GM23248 (cell line): ENCODE measurements at regions not wholly inside any gene's neighbourhood (a gene's known extent, or its start where the extent isn't known, plus 50 kb on each side); places are given as distances from the start of the nearest gene placed in this dataset.

Source experiments
- DNase-seq: peaks from one replicate; pipeline ENCODE4 v3.0.0-alpha.2; 2015
- H2AFZ ChIP-seq: fragments of 200-600 bp; sonication (generic); 2 replicates; pipeline ENCODE4 v1.6.1; 2016; ENCODE audit warnings: antibody characterized with exemption
- H3F3A ChIP-seq: fragments of 200-600 bp; sonication (generic); 2 replicates; pipeline ENCODE4 v1.6.1; 2016; ENCODE audit warnings: mild to moderate bottlenecking, antibody characterized with exemption, mixed run types; ENCODE audit not compliant: insufficient read depth
- H3K27ac ChIP-seq: fragments of 200-600 bp; sonication (generic); 2 replicates; pipeline ENCODE4 v1.5.1; 2016; ENCODE audit warnings: mild to moderate bottlenecking
- H3K27me3 ChIP-seq: fragments of 200-600 bp; sonication (generic); replicated peaks from 2 replicates; pipeline ENCODE4 v1.6.1; 2016; ENCODE audit warnings: mild to moderate bottlenecking; ENCODE audit not compliant: insufficient read depth
- H3K36me3 ChIP-seq: fragments of 200-600 bp; sonication (generic); 2 replicates; pipeline ENCODE4 v1.6.1; 2016; ENCODE audit warnings: low read depth, mild to moderate bottlenecking
- H3K4me1 ChIP-seq: fragments of 200-600 bp; sonication (generic); 2 replicates; pipeline ENCODE4 v1.6.1; 2016; ENCODE audit warnings: mild to moderate bottlenecking; ENCODE audit not compliant: insufficient read depth
- H3K4me2 ChIP-seq: fragments of 200-600 bp; sonication (generic); one replicate; pipeline ENCODE4 v1.6.1; 2016; ENCODE audit warnings: mild to moderate bottlenecking; ENCODE audit not compliant: unreplicated experiment
- H3K4me3 ChIP-seq: fragments of 200-600 bp; sonication (generic); 2 replicates; pipeline ENCODE4 v1.5.1; 2016; ENCODE audit warnings: mild to moderate bottlenecking
- H3K79me2 ChIP-seq: fragments of 200-600 bp; sonication (generic); 2 replicates; pipeline ENCODE4 v1.6.1; 2016; ENCODE audit warnings: mild to moderate bottlenecking; ENCODE audit not compliant: insufficient read depth
- H3K9ac ChIP-seq: fragments of 200-600 bp; sonication (generic); 2 replicates; pipeline ENCODE4 v1.6.1; 2016; ENCODE audit warnings: mild to moderate bottlenecking
- H3K9me2 ChIP-seq: fragments of 200-600 bp; sonication (generic); 2 replicates; pipeline ENCODE4 v1.6.1; 2016; ENCODE audit warnings: mixed run types, mild to moderate bottlenecking, moderate library complexity; ENCODE audit not compliant: insufficient read depth
- H3K9me3 ChIP-seq: fragments of 200-600 bp; sonication (generic); one replicate; pipeline ENCODE4 v1.6.1; 2017; ENCODE audit warnings: low read depth
- H4K20me1 ChIP-seq: fragments of 200-600 bp; sonication (generic); 2 replicates; pipeline ENCODE4 v1.6.0; 2016; ENCODE audit not compliant: insufficient read depth
- EZH2 ChIP-seq: fragments of 200-600 bp; sonication (generic); IDR thresholded peaks from 2 replicates; pipeline ENCODE4 v1.6.1; 2018; ENCODE audit warnings: antibody characterized with exemption, mild to moderate bottlenecking; ENCODE audit not compliant: insufficient read depth, poor library complexity, severe bottlenecking
- EZH2phosphoT487 ChIP-seq: fragments of 200-600 bp; sonication (generic); IDR thresholded peaks from 2 replicates; pipeline ENCODE4 v1.6.1; 2018; ENCODE audit warnings: antibody characterized with exemption, moderate library complexity, mild to moderate bottlenecking, low read depth; ENCODE audit not compliant: insufficient read depth
- WGBS, 2 experiments: methylation state at CpG; one replicate each; pipeline ENCODE4 v1.1.6; 2015 to 2017; ENCODE audit warnings: low lambda C conversion rate in 2 of 2, low coverage in 1 of 2; ENCODE audit errors: missing lambda C conversion rate in 2 of 2; 5-methylcytosine and 5-hydroxymethylcytosine counted together
- in situ Hi-C: fragments of 300-500 bp; cut with MboI; formaldehyde crosslinking; loops from 2 replicates; pipeline ENCODE4 v1.15.0; 2020

DNA sequence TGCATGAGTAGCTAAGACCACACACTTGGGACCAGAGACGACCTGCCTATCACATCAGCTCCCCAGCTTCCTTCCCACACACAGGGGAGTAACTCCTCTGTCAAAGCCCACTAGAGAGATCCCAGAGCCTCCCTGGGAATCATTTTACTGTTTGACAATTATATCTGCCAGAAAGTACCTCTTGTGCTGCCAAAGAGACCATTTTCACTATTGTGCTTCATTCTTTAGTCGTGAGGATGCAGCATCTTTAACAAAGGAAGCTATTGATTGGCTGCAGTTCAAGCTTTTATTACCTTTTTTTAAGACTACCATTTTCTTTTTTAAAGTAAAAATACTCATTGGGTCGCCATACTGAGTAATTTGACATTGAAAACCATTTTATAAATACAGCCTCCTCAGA is 194.5 kb upstream of the RGS6 start:
- WGBS, 2 experiments = 91 to 97% methylated on average over 3 of the region's 3 CpGs
- H3K36me3 ChIP-seq = peaks cover 60% of the 10 kb centered on the region
- in situ Hi-C loops = no loop called here
- H3K4me1 ChIP-seq = peaks cover 10% of the 10 kb centered on the region
- no peak for TF ChIP-seq EZH2phosphoT487
- no peak for TF ChIP-seq EZH2
- no peaks in the 10 kb centered on the region for H3K9me2 ChIP-seq
- H3K9ac ChIP-seq = no peak overlapping the region
- no peak overlapping the region for H3K27ac ChIP-seq
- H3K79me2 ChIP-seq = no peaks in the 10 kb centered on the region
- H3K9me3 ChIP-seq = no peaks in the 10 kb centered on the region
- no peaks in the 10 kb centered on the region for H4K20me1 ChIP-seq
- H3K27me3 ChIP-seq = no peaks in the 10 kb centered on the region
- H3K4me3 ChIP-seq = no peak overlapping the region
- H3K4me2 ChIP-seq = no peak overlapping the region
- H3F3A ChIP-seq = peaks cover 16% of the 10 kb centered on the region
- no peak for DNase-seq
- no peak overlapping the region for H2AFZ ChIP-seq

DNA sequence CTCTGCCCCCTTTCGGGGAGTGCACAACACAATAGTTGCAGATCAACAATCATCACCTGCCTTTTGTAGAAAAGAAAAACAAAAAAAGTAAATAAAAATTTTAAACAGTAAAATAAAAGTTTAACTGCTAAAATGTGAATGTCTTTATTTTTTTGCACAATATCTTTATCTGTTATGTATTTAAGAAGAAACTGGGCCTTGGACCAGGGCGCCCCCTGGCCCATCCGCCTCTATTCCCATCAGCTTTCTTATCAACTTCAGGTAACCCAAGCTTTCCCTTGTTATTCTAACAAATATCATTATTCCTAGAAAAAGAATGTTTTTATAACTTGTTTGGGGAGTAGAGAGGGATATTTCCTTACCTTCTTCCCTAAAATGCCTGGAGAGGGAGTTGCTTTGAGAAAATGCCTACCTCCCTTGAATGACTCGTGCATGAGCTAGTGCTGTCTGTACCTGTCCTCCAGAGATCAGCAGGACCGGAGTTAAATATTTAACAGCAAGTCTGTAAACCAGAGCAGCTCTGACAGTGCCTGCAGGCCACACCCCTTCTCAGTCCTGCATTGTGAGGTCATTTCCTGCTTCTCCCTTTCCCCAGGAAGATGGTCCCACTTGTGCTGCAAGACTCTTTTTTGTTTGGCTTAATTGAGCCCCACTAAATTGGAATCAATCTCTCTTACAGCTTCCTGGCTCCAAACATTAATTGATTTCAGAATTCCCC is 192.8 kb upstream of the RGS6 start:
- peaks cover 52% of the 10 kb centered on the region for H3K36me3 ChIP-seq
- in situ Hi-C loops = no loop called here
- H3K9ac ChIP-seq = no peak overlapping the region
- no peaks in the 10 kb centered on the region for H4K20me1 ChIP-seq
- 95 to 98% methylated on average over 5 of the region's 5 CpGs for WGBS, 2 experiments
- no peak overlapping the region for H3K27ac ChIP-seq
- H3K9me3 ChIP-seq = no peaks in the 10 kb centered on the region
- H3K79me2 ChIP-seq = no peaks in the 10 kb centered on the region
- H3K9me2 ChIP-seq = no peaks in the 10 kb centered on the region
- no peaks in the 10 kb centered on the region for H3K27me3 ChIP-seq
- no peak overlapping the region for H2AFZ ChIP-seq
- H3K4me2 ChIP-seq = no peak overlapping the region
- H3F3A ChIP-seq = peaks cover 4% of the 10 kb centered on the region; the same call in 1 of the 2 replicates
- no peaks in the 10 kb centered on the region for H3K4me1 ChIP-seq
- DNase-seq = peak; percentile 40
- no peak overlapping the region for H3K4me3 ChIP-seq
- TF ChIP-seq EZH2 (no peak), EZH2phosphoT487 (no peak)

GRCh38 chr14:71741241-71741640 is 191.0 kb upstream of the RGS6 start:
- Histone ChIP-seq H4K20me1 (no peaks in the 10 kb centered on the region), H3K79me2 (no peaks in the 10 kb centered on the region), H3K9ac (no peak overlapping the region), H3K9me3 (no peaks in the 10 kb centered on the region), H3K4me1 (no peaks in the 10 kb centered on the region), H3K27me3 (no peaks in the 10 kb centered on the region), H2AFZ (no peak overlapping the region), H3F3A (peaks cover 4% of the 10 kb centered on the region; the same call in 1 of the 2 replicates), H3K4me2 (no peak overlapping the region), H3K4me3 (no peak overlapping the region), H3K36me3 (peaks cover 38% of the 10 kb centered on the region), H3K27ac (no peak overlapping the region), H3K9me2 (no peaks in the 10 kb centered on the region)
- in situ Hi-C loops = no loop called here
- 41 to 46% methylated on average over 5 of the region's 5 CpGs for WGBS, 2 experiments
- DNase-seq = peak; percentile 12
- TF ChIP-seq EZH2 = no peak
- TF ChIP-seq EZH2phosphoT487 = no peak

GRCh38 chr14:71742485-71742884 is 189.7 kb upstream of the RGS6 start:
- TF ChIP-seq EZH2 (no peak), EZH2phosphoT487 (no peak)
- in situ Hi-C loops = no loop called here
- H3K27ac ChIP-seq = no peak overlapping the region
- H3K4me2 ChIP-seq = no peak overlapping the region
- WGBS, 2 experiments = 32 to 34% methylated on average over 6 of the region's 6 CpGs
- H3K9ac ChIP-seq = no peak overlapping the region
- no peaks in the 10 kb centered on the region for H4K20me1 ChIP-seq
- peaks cover 4% of the 10 kb centered on the region; the same call in 1 of the 2 replicates for H3F3A ChIP-seq
- no peaks in the 10 kb centered on the region for H3K79me2 ChIP-seq
- no peaks in the 10 kb centered on the region for H3K9me3 ChIP-seq
- DNase-seq = peak; percentile 46
- H3K27me3 ChIP-seq = no peaks in the 10 kb centered on the region
- no peaks in the 10 kb centered on the region for H3K9me2 ChIP-seq
- H3K4me1 ChIP-seq = no peaks in the 10 kb centered on the region
- peaks cover 27% of the 10 kb centered on the region for H3K36me3 ChIP-seq
- H2AFZ ChIP-seq = no peak overlapping the region
- no peak overlapping the region for H3K4me3 ChIP-seq
